B cell (primary cell): ENCODE measurements at regions not wholly inside any gene's neighbourhood (a gene's known extent, or its start where the extent isn't known, plus 50 kb on each side); places are given as distances from the start of the nearest gene placed in this dataset.

Source experiments
- ATAC-seq: fragments of 200-7000 bp; cut with Tn5 transposase; one replicate; pipeline ENCODE4 v1.10.0; 2021; ENCODE audit warnings: low read depth, mild to moderate bottlenecking, moderate number of reproducible peaks, moderate library complexity
- CTCF ChIA-PET: fragments of 350-600 bp; sonication (Branson Sonifier 250); formaldehyde crosslinking; loops from one replicate; lab custom pipeline; 2021; ENCODE audit warnings: antibody characterized with exemption, inconsistent platforms; lab: Charles Lee
- POLR2A ChIA-PET: fragments of 350-600 bp; sonication (Branson Sonifier 250); formaldehyde crosslinking; loops from one replicate; lab custom pipeline; 2021; ENCODE audit warnings: antibody characterized with exemption; lab: Charles Lee
- DNase-seq: peaks from one replicate; pipeline ENCODE4 v3.0.0; 2013
- H2AFZ ChIP-seq: 2 replicates; pipeline ENCODE4 v1.6.1; 2012; ENCODE audit warnings: mild to moderate bottlenecking, low read depth, low read length; ENCODE audit not compliant: insufficient read depth, poor library complexity, severe bottlenecking
- H3K27ac ChIP-seq, 2 donors: 1 replicate in 1 of 2; 2 replicates in 1 of 2; pipeline ENCODE4 v1.5.1; 2012 to 2013; ENCODE audit warnings: low read length in 2 of 2, mild to moderate bottlenecking in 2 of 2, moderate library complexity in 1 of 2
- H3K27me3 ChIP-seq, 4 experiments: fragments of 200-600 bp in 1 of 4; sonication (generic) in 1 of 4; replicated peaks in 1 of 4; 1 replicate in 2 of 4; 2 replicates in 2 of 4; pipeline versions ENCODE4 v1.6.1 to v1.7.0; 2013 to 2016; ENCODE audit warnings: low read length in 3 of 4, mild to moderate bottlenecking in 2 of 4, mixed read lengths in 1 of 4, moderate library complexity in 1 of 4; ENCODE audit not compliant: insufficient read depth in 4 of 4, control insufficient read depth in 3 of 4; ENCODE audit errors: control extremely low read depth in 1 of 4
- H3K36me3 ChIP-seq, 2 experiments: replicated peaks in 1 of 2; 1 replicate in 1 of 2; 2 replicates in 1 of 2; pipeline versions ENCODE4 v1.6.1 to v1.7.1; 2013; ENCODE audit warnings: low read length in 1 of 2; ENCODE audit not compliant: insufficient read depth in 2 of 2, control insufficient read depth in 1 of 2; ENCODE audit errors: control extremely low read depth in 1 of 2, extremely low read depth in 1 of 2
- H3K4me1 ChIP-seq, 2 donors: fragments of 200-600 bp in 1 of 2; sonication (generic) in 1 of 2; 1 replicate in 1 of 2; 2 replicates in 1 of 2; pipeline versions ENCODE4 v1.5.1 to v1.6.1; 2013 to 2017; ENCODE audit warnings: low read length in 2 of 2; ENCODE audit not compliant: control insufficient read depth in 2 of 2, insufficient read depth in 2 of 2
- H3K4me2 ChIP-seq: replicated peaks from 2 replicates; pipeline ENCODE3; 2012; ENCODE audit warnings: mild to moderate bottlenecking, low read depth, low read length; ENCODE audit not compliant: poor library complexity, severe bottlenecking
- H3K4me3 ChIP-seq, 5 experiments: fragments of 200-600 bp in 1 of 5; sonication (generic) in 1 of 5; 1 replicate in 3 of 5; 2 replicates in 2 of 5; pipeline versions ENCODE4 v1.5.1 to v1.7.0; 2011 to 2016; ENCODE audit warnings: low read length in 4 of 5, mild to moderate bottlenecking in 4 of 5, low read depth in 2 of 5, control low read depth in 1 of 5, moderate library complexity in 1 of 5; ENCODE audit not compliant: insufficient read depth in 1 of 5; ENCODE audit errors: control extremely low read depth in 1 of 5, extremely low read depth in 1 of 5
- H3K79me2 ChIP-seq: fragments of 200-600 bp; sonication (generic); one replicate; pipeline ENCODE4 v1.6.0; 2016; ENCODE audit warnings: low read length; ENCODE audit not compliant: control insufficient read depth, insufficient read depth
- H3K9ac ChIP-seq: fragments of 200-600 bp; sonication (generic); 2 replicates; pipeline ENCODE4 v1.6.1; 2017; ENCODE audit warnings: mild to moderate bottlenecking, low read length, moderate library complexity
- H3K9me3 ChIP-seq, 3 donors: one replicate each; pipeline versions ENCODE4 v1.6.1 to v1.7.1; 2013; ENCODE audit warnings: low read length in 2 of 3; ENCODE audit not compliant: control insufficient read depth in 2 of 3, insufficient read depth in 1 of 3; ENCODE audit errors: control extremely low read depth in 1 of 3
- H4K20me1 ChIP-seq: 2 replicates; pipeline ENCODE4 v1.6.0; 2012; ENCODE audit warnings: mild to moderate bottlenecking, low read length; ENCODE audit not compliant: insufficient read depth, control insufficient read depth, poor library complexity, severe bottlenecking
- H3K27ac Mint-ChIP-seq: one replicate; pipeline ENCODE4 v1.8.0; 2021; ENCODE audit warnings: mixed read lengths
- H3K27me3 Mint-ChIP-seq: one replicate; pipeline ENCODE4 v1.8.0; 2021; ENCODE audit warnings: mixed read lengths
- H3K4me1 Mint-ChIP-seq: one replicate; pipeline ENCODE4 v1.8.0; 2021; ENCODE audit warnings: mixed read lengths
- H3K4me3 Mint-ChIP-seq: one replicate; pipeline ENCODE4 v1.8.0; 2021; ENCODE audit warnings: mixed read lengths
- H3K9me3 Mint-ChIP-seq: one replicate; pipeline ENCODE4 v1.8.0; 2022; ENCODE audit warnings: mixed read lengths; ENCODE audit not compliant: insufficient read depth
- EZH2 ChIP-seq: IDR thresholded peaks from 2 replicates; pipeline ENCODE4 v1.6.1; 2012; ENCODE audit warnings: borderline replicate concordance, low read depth, mild to moderate bottlenecking, moderate library complexity, low read length; ENCODE audit not compliant: insufficient read depth, poor library complexity, severe bottlenecking
- WGBS: methylation state at CpG from one replicate; pipeline ENCODE4 v1.1.5; 2013; ENCODE audit warnings: missing lambda C conversion rate; ENCODE audit not compliant: insufficient coverage; 5-methylcytosine and 5-hydroxymethylcytosine counted together
- intact Hi-C: fragments of 100-400 bp; cut with micrococcal nuclease; formaldehyde crosslinking; loops from one replicate; pipeline ENCODE4 v1.10.0; 2022
- TF ChIP-seq, protein P1 (sequence below): fragments of 200-600 bp; IDR thresholded peaks from one replicate; pipeline ENCODE4 v1.8.0; 2022; ENCODE audit warnings: antibody characterized with exemption, mild to moderate bottlenecking

DNA sequence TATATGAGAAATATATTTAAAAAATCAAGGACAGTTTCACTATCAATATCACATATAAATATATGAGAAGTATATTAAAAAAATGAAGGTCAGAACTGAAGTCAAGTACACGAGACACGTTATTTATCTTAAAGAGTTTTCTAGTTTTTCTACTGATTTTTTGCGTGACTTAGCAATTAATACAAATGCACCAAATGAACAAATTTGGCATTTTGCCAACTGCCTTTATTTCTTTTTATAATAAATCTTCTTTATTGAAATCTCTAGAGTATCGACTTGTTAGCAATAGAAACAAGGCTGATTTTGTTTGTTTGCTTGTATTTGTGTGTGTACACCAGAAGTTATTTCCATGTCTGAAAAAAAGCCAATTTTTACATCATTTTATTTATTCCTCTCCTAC is 1684.7 kb upstream of the RAG2 start:
- no peaks in the 10 kb centered on the region for H3K27me3 Mint-ChIP-seq

DNA sequence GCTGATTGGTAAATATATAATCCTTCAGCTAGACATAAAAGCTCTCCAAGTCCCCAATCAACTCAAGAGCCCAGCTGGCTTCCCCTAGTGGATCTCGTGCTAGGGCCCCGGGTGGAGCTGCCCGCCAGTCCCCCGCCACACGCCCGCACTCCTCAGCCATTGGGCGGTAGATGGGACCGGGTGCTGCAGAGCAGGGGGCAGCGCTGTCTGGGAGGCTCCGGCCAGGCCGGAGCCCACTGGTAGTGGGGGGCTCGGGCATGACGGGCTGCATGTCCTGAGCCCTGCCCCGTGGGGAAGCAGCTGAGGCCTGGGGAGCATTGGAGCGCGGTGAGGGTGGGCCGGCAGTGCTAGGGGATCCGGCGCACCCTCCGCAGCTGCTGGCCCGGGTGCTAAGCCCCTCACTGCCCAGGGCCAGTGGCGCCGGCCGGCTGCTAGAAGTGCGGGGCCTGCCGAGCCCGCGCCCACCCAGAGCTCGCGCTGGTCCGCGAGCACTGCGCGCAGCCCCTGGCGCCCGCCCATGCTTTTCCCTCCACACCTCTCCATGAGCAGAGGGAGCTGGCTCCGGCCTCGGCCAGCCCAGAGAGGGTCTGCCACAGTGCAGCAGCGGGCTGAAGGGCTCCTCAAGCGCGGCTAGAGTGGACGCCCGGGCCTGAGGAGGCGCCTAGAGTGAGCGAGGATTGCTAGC is 1680.6 kb upstream of the RAG2 start:
- ChIA-PET CTCF (no interaction called here), POLR2A (no interaction called here)
- Histone ChIP-seq H3K4me1 (no peaks in the 10 kb centered on the region), H3K4me2 (no peak overlapping the region), H3K4me3 (no peak overlapping the region), H3K9ac (no peak overlapping the region), H4K20me1 (no peaks in the 10 kb centered on the region), H3K36me3 (no peaks in the 10 kb centered on the region), H2AFZ (no peak overlapping the region), H3K27me3 (no peaks in the 10 kb centered on the region), H3K27ac (no peak overlapping the region), H3K9me3 (peaks cover 0 to 15% (median 0%) of the 10 kb centered on the region in 3 donors), H3K79me2 (no peaks in the 10 kb centered on the region)
- H3K27me3 Mint-ChIP-seq = no peaks in the 10 kb centered on the region
- WGBS = 94% methylated on average over 38 of the region's 45 CpGs
- intact Hi-C loops = no loop called here
- DNase-seq (no peak), ATAC-seq (no peak)
- TF ChIP-seq, protein P1, sequence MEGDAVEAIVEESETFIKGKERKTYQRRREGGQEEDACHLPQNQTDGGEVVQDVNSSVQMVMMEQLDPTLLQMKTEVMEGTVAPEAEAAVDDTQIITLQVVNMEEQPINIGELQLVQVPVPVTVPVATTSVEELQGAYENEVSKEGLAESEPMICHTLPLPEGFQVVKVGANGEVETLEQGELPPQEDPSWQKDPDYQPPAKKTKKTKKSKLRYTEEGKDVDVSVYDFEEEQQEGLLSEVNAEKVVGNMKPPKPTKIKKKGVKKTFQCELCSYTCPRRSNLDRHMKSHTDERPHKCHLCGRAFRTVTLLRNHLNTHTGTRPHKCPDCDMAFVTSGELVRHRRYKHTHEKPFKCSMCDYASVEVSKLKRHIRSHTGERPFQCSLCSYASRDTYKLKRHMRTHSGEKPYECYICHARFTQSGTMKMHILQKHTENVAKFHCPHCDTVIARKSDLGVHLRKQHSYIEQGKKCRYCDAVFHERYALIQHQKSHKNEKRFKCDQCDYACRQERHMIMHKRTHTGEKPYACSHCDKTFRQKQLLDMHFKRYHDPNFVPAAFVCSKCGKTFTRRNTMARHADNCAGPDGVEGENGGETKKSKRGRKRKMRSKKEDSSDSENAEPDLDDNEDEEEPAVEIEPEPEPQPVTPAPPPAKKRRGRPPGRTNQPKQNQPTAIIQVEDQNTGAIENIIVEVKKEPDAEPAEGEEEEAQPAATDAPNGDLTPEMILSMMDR = no peak
- no peak for TF ChIP-seq EZH2
- no peak overlapping the region for H3K27ac Mint-ChIP-seq
- no peaks in the 10 kb centered on the region for H3K4me1 Mint-ChIP-seq
- H3K9me3 Mint-ChIP-seq = peaks cover 5% of the 10 kb centered on the region
- no peak overlapping the region for H3K4me3 Mint-ChIP-seq

More for the DNA sequence above, 1684.7 kb upstream of the RAG2 start:
- Histone ChIP-seq H3K4me1 (no peaks in the 10 kb centered on the region), H4K20me1 (no peaks in the 10 kb centered on the region), H2AFZ (no peak overlapping the region), H3K9ac (no peak overlapping the region), H3K9me3 (peaks cover 0 to 15% (median 0%) of the 10 kb centered on the region in 3 donors), H3K36me3 (no peaks in the 10 kb centered on the region), H3K4me2 (no peak overlapping the region), H3K27me3 (no peaks in the 10 kb centered on the region), H3K79me2 (no peaks in the 10 kb centered on the region), H3K27ac (no peak overlapping the region), H3K4me3 (no peak overlapping the region)
- Mint-ChIP-seq H3K27ac (no peak overlapping the region), H3K9me3 (peaks cover 2% of the 10 kb centered on the region), H3K4me3 (no peak overlapping the region), H3K4me1 (no peaks in the 10 kb centered on the region)
- intact Hi-C loops = no loop called here
- ChIA-PET CTCF (no interaction called here), POLR2A (no interaction called here)
- TF ChIP-seq, protein P1 = no peak
- no peak for TF ChIP-seq EZH2
- WGBS = no CpG with 5 or more reads among the region's 4 CpGs
- ATAC-seq (no peak), DNase-seq (no peak)
